HG03025 (cell line): ENCODE measurements at regions not wholly inside any gene's neighbourhood (a gene's known extent, or its start where the extent isn't known, plus 50 kb on each side); places are given as distances from the start of the nearest gene placed in this dataset.

Source experiments
- ATAC-seq: cut with Tn5 transposase; IDR thresholded peaks from one replicate; pipeline ENCODE4 v1.9.1; 2021; ENCODE audit warnings: mild to moderate bottlenecking, moderate library complexity; ENCODE audit not compliant: unreplicated experiment, low FRiP score

- peak; percentile 88 for ATAC-seq
Observed at GRCh38 chr16:31700530-31701388, 172.8 kb upstream of the ZNF267 start.

DNA sequence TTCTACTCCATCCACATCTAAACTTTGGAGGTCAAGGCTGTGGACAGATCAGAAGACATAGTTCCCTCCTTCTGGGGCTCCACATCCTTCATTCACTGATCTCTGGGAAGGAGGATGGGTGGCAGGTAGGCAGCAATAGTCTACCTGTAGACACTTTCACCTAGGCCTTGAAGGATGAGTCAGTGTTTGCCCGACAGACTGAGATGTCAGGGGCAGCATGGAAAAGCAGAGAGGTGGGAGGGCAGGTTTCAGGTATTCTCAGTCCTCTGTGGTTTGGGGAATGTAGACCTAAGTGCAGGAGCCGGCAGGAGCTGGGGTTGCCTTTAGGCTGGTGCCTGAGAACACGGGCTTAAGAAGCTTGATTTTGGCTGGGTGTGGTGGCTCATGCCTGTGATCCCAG is 171.9 kb upstream of the ZNF267 start:
- no peak for ATAC-seq

DNA sequence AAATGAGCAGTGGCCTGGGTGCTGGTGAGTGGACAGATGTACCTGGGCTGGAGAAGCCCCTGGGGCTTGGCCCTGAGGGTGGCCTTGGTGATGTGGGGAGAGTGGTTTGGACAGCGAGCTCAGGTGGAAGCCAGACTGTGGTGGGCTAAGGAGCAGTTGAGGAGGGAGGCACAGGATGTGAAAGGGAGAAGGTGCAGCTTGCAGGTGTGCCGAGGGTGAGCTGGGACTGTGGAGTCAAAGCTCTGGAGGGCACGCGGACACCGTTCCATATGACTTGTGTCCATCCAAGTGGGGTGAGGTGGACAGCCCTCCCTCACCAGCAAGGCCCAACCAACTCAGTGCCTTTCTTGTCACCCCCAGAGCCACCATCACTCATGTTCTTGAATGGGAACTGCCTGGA is 170.8 kb upstream of the ZNF267 start:
- no peak for ATAC-seq

DNA sequence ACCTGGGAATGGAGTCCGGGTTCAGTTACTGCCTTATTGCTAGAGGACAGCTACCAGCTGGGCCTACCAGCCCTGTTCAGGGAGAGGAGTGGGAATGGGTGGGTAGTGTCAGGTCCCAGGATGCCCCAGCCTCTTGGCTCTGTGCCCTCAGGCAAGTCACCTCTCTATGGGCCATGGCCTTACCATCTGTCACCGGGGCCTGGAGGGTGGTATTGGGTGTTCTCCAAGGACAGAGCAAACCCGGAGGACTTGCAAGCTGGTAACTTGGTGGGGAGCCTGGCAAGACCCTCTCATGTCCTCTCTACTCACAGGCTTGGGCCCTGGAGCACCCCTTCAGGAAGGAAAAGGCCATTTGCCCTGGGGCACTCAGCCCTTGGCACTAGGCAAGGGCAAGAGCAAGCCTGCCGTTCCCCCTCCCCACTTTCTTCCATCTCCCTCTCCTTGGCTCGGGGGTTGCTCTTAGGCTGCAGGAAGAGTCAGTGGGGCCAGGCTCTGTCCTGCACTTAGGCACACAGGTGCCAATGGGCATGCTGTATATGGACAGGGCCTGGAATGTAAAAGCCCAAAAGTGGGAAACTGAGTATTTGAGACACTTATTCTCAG is 170.0 kb upstream of the ZNF267 start:
- no peak for ATAC-seq

GRCh38 chr16:31704138-31704537 is 169.5 kb upstream of the ZNF267 start:
- no peak for ATAC-seq

DNA sequence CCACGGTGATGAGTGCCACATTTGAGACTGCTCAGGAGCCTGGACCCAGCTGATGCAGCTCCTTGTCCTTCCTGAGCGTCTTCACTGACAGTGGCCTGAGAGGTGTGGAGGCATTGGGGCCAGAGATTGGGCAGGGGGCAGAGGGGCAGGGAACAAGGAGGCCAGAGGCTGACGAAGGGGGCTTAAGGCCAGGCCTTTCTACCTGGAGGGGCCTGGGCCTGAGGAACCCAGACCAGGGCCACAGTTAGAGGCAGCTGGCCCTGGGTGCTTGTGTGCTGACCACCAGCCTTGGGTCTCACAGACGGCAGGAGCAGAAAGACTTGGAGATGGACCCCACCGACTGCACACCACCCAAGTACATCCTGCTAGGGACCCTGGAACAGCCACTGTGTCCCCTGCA is 168.2 kb upstream of the ZNF267 start:
- no peak for ATAC-seq

DNA sequence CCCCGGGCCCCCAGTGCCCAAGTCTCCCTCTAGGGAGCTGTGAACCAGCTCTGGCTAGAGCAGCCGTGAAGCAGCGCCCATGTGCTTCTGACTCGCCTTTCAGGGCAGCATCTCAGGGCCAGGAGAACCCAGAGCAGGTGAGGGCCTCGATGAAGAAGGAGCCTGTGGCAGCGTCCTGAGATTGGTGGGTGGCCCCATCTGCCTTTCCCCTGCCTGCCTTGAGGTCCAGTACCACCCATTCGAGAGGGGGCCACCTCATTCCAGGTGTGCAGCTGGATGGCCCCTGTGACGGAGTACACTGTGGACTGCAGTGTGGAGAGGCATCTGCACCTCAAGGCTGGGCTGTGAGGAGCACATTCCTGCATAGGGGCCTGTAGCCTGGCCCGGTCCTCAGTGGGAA is 167.3 kb upstream of the ZNF267 start:
- ATAC-seq, result no peak

- ATAC-seq, result no peak
Observed at GRCh38 chr16:31706925-31707324, 166.7 kb upstream of the ZNF267 start.

- ATAC-seq, result no peak
Observed at GRCh38 chr16:31707743-31708335, 165.8 kb upstream of the ZNF267 start.

GRCh38 chr16:31708348-31708747 is 165.3 kb upstream of the ZNF267 start:
- ATAC-seq, result no peak

DNA sequence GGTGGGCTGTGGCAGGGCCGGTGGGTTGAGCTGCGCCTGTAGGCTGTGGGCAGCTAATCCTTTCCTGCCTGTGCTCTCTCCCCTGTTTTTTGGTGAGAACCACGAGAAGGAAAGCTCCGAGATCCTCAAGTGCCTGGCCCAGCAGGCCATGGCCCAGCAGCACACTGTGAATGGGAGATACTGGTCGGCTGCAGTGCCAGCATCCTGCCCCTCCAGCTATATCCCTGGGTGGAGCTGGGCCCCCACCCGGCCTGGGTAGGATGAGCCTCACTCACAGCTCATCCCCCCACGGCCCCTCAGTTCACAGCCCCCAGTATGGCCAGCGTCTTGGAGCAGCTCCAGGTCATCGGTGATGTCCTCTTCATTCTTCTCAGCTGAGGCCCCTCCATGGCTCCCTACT is 164.4 kb upstream of the ZNF267 start:
- ATAC-seq, result no peak

DNA sequence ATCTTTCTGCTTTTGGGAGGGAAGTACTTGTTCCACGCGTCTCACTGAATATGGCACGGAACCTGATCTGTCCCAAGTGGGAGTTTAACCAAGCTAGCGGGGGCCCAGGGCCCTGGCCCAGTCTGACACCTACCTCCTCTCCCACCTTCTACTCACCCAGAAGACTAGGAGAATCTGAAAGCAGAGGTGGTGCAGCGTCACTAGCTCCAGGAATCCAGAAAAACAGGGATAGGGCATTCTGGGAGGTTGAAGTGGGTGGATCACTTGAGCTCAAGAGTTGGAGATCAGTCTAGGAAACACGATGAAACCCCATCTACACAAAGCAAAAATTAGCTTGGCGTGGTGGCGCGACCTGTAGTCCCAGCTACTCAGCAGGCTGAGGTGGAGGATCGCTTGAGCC is 163.5 kb upstream of the ZNF267 start:
- ATAC-seq, result no peak

DNA sequence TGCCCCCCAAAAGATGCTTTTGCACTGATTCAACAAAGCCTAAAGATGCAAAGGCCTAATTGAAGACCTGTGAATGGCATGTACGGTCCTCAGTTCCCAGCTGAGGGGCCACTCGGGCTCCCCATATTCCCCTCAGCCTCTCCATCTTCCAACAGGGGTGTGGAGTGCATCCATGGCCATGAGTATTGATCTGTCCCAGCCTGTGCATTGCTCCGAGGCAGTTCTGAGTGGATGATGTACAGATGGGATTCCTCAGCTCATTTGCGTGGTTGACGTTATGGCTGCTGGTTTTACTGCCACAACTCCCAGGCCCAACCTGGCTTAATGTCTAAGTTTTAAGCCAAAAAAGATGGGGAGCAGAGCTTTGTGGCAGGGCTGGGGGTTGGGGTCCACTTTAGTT is 162.7 kb upstream of the ZNF267 start:
- no peak for ATAC-seq

DNA sequence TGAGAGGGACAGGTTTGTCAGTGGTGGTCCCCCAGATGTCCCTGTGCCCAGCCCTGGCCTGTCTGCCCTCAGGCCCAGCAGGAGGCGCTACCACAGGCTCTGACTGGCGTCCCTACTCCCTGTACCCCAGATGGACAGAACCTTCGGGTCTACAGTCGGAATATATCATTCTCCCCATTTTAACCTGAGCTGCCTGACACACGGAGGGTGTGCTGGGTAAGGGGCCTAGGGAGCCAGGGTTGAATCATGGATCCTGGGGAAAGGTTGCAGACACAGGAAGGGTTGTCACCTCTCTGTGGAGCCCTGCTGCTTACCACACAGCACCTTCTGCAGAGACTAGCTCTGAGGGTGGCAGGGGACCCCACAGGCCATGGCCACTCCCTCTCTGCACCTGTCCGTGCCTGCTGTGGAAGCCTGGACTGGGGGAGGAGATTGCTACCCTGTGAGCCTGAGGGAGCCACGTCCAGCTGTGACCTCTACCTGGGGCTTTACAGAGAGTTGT is 162.2 kb upstream of the ZNF267 start:
- no peak for ATAC-seq

GRCh38 chr16:31712064-31712540 is 161.5 kb upstream of the ZNF267 start:
- no peak for ATAC-seq

DNA sequence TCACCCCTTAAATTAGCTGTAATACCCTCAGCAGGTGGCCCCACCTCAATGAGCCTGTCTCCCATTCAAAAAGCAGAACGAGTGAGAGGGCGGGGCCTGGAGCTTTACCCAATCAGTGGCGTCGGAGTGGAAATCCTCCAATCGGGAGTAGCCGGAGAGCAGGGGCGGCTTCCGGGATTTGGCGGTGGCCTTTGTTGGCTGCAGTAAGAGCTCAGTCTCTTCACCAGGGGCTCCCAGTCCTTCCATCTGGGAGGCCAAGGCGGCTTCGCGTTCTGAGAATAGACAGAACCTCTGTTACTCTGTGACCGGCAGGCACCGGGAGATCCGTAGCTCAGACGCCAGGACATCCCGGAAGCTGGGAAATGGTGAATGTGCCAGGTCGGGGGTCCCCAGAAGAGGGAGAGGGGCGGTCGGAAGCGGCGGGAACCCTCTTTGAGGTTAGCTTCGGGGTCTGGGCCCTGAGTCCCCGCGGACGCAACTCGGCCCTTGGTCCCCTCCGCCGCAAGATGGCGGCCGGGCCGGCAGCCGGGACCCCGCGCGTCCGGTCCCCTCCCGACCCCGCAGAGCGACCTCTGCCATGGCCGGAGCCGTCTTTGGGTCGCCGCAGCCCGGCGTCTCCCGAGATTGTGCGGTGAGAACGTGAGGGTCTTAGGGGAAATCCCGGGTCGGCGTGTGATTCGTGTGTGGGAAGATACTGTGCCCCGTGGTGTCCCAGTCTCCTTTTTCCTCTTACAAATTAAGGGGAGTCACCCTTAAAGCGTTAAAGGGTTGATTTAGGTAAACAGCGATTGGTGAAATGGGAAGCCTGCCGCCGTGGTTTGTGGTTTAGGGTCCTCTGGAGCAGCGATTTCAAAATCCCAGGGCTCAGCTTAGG is 160.3 kb upstream of the ZNF267 start:
- ATAC-seq, result peak; percentile 95

GRCh38 chr16:31713945-31714902 is 159.4 kb upstream of the ZNF267 start:
- no peak for ATAC-seq

DNA sequence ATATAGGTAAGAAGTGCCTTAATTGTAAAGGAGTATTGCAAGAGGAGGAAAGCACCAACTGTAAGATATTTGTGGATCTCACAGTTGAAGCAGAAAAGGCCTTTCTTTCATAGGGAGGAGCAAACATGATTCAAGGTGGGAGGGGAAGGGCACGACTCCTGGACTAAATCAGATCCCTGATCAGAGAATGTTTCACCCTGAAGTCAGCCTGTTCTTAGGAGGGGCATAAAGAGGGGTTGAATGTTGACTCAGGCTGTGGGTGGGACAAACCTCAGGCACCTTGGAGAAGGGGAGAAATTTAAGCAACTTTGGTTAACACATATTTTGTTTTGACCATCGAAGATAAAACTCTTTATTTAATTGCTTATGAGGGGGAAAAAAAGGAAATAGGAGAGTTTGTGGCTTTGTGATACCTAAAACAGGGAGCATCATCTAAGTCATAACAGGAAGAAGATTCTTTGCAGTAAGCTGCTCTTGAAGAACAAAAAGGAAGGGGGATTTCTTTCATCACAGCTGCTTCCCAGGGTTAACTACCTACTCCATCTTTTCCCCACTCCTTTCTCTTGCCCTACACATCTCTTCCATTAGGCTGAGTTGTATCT is 158.6 kb upstream of the ZNF267 start:
- no peak for ATAC-seq

- no peak for ATAC-seq
Observed at GRCh38 chr16:31715915-31716314, 157.7 kb upstream of the ZNF267 start.
